ENCODE measurements at regions not wholly inside any gene's neighbourhood (a gene's known extent, or its start where the extent isn't known, plus 50 kb on each side); places are given as distances from the start of the nearest gene placed in this dataset.

- Histone ChIP-seq H3T11ph (ENCODE audit: low read length) (no peak overlapping the region), H4K91ac (ENCODE audit: insufficient read length, low read depth, low read length) (no peak overlapping the region), H3K56ac (ENCODE audit: insufficient read length, low read depth, low read length) (no peak overlapping the region), H2BK20ac (ENCODE audit: low read depth, low read length, poor library complexity, severe bottlenecking) (no peak overlapping the region), H3K79me2 (ENCODE audit: insufficient read depth, low read length) (no peaks in the 10 kb centered on the region), H2BK12ac (ENCODE audit: insufficient read length, low read depth, low read length) (no peak overlapping the region), H3K27ac (ENCODE audit: insufficient read length, low read depth, low read length) (no peak overlapping the region), H4K8ac (replicated peaks; ENCODE audit: insufficient read length, low read depth, low read length) (no peak overlapping the region), H3K79me1 (ENCODE audit: insufficient read depth, low read depth, low read length, poor library complexity, severe bottlenecking) (no peaks in the 10 kb centered on the region), H3K9ac (ENCODE audit: extremely low read depth, insufficient read length, low read length) (no peak overlapping the region), H3K4me1 (ENCODE audit: insufficient read depth, low read length) (no peaks in the 10 kb centered on the region), H3K9me3 (ENCODE audit: control insufficient read depth, low read depth, low read length) (no peaks in the 10 kb centered on the region), H3K4me2 (ENCODE audit: insufficient read depth, insufficient read length, low read length) (no peak overlapping the region), H2AFZ (ENCODE audit: low read length) (no peak overlapping the region), H3K14ac (ENCODE audit: insufficient read depth, low read length) (no peak overlapping the region), H3K23me2 (ENCODE audit: insufficient read length, low read depth, low read length, poor library complexity, severe bottlenecking) (no peaks in the 10 kb centered on the region), H2BK120ac (ENCODE audit: low read depth, low read length, poor library complexity, severe bottlenecking) (no peak overlapping the region), H3K23ac (ENCODE audit: insufficient read length, low read depth, low read length) (no peak overlapping the region), H2AK5ac (ENCODE audit: insufficient read length, low read length) (no peak overlapping the region), H3K27me3 (ENCODE audit: insufficient read depth, low read length) (no peaks in the 10 kb centered on the region), H2BK5ac (ENCODE audit: insufficient read length, low read length) (no peak overlapping the region), H2BK15ac (ENCODE audit: low read depth, low read length) (no peak overlapping the region), H4K20me1 (ENCODE audit: control insufficient read depth, insufficient read depth, insufficient read length) (no peaks in the 10 kb centered on the region), H3K4ac (ENCODE audit: low read depth, low read length) (no peak overlapping the region), H4K5ac (ENCODE audit: insufficient read length, low read depth, low read length) (no peak overlapping the region), H3K18ac (ENCODE audit: insufficient read length, low read depth, low read length) (no peak overlapping the region)
- Mint-ChIP-seq H3K4me3 (no peak overlapping the region), H3K4me1 (peaks cover 13 to 18% of the 10 kb centered on the region in 2 experiments), H3K27ac (no peak overlapping the region; a peak in 1 of 7 replicates), H3K27me3 (ENCODE audit: low read depth) (no peaks in the 10 kb centered on the region), H3K36me3 (ENCODE audit: insufficient read depth in 1 of 3, low read depth in 3 of 3) (peaks cover 0 to 19% (median 0%) of the 10 kb centered on the region in 3 experiments; a peak in 2 of 7 replicates), H3K9me3 (no peaks in the 10 kb centered on the region; a peak in 2 of 5 replicates)
- no peak for DNase-seq
- WGBS (ENCODE audit: extremely low coverage, insufficient read length, low lambda C conversion rate) = no CpG with 5 or more reads among the region's 1 CpG
- TF ChIP-seq CTCF (conservative IDR thresholded peaks at IDR 0.05) = no peak
Observed at GRCh38 chr10:33612116-33612515, 277.6 kb upstream of the NRP1 start.

All from H9 (cell line).